SHP77 treated with DMSO at 0.1 percent for 48 hours (cell line): ENCODE measurements at regions not wholly inside any gene's neighbourhood (a gene's known extent, or its start where the extent isn't known, plus 50 kb on each side); places are given as distances from the start of the nearest gene placed in this dataset.

Experiments
- DNase-seq: peaks from one replicate; lab custom pipeline; 2025; lab: John Stamatoyannopoulos, UW

DNA sequence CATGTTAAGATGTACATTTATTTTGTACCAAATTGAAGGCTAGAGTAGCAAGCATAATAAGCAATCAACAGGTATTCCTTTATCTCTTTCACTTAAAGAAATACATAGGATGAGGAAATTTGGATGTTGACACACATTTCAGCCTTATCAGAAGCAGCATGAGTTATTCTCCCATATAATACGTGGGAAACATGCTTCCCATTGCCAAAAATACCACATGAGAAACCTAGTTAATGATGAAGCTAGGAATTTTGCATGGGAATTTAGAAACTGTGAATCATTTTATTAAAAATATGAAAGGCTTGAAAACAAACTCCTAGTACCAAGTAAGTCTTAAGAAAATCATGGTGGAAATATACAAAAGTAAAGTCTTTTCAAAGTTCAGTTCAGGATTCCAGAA, 751.8 kb downstream of the TSN start:
- no peak for DNase-seq

DNA sequence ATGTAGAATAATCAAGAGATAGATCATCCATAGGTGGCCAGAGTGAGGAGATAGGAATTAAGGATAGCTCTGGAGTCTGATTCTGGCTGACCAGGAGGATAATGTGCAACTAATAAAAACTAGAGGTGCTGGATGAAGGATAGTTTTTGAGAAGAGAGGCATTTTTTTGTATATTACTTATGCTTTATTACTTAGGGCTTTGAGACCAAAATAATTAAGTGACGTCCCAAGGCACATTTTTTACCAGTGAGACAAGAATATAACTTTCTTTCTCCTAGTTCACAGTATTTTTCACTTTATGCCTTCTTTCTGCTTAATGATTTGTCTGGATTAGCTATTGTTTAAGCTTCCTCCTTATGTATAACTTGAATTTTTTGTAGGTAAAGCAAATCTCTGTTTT, 756.6 kb downstream of the TSN start:
- DNase-seq, result no peak

DNA sequence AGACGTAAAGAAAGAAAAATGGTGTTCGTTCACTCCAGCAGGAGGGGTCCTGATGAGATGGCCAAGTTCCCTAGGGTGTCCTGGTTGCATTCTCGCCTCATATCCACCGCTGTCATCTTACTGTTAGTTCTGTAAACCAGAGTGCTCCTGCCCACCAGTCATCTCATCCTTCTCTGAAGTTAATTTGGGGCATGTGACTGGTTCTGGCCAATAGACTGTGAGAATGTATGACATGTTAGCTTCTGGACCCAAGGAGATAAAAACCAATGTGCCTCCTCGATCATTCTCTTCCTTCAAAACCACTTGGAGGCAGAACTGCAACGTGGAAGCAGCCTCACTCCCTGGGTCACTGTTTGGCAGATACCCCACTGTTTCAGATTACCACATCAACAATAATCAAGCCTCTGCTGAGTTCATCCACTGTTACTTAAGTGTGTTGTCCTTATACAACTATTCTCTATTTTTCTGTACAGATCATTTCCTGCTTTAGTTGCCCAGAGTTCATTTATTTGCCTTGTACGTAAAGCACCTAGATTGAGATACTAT, 759.1 kb downstream of the TSN start:
- no peak for DNase-seq

DNA sequence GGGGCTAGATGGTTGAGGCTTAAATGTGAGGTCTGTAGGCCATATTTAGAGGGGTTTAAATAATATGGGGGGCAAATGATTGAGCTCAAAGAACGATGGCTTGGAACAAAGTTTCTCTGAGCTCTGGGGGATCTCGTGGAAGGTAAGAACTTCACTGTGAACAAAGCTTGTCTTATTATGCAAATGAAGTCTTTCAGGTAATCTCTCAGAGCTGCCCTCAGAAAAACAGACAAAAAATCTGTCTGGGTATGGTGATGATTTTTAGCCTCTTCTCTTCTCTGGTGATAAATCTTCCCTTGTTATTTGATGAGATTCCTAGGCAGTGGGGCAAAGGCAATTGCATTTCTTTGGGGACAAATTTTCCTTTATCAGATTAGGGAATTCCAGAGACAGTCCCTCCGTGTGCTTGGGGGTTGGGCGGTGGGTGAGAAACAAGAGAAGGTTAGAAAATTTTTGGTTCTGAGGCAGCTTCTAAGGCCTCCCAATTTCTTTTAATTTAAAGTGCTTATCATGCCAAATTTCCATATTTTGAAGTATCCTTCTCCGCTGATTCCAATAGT, 760.4 kb downstream of the TSN start:
- no peak for DNase-seq

DNA sequence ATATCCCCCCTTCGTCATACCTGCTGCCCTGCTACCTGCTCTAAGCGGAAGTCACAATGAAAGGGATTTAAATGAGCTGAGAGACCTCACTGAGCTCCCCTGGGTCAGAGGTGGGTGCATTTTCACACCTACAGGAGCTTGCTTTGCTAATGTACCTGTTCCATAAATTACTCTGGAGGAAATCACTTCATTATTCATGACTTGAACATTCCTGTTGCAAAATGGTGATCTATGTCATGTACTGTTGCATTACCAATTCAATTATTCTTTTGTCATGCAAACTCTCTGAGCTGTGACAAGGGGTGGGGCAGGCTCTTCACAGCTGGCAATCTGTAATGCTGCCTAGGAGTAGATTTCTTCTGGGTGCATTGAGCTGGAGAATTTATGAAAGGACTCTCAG, 761.3 kb downstream of the TSN start:
- DNase-seq, result no peak

DNA sequence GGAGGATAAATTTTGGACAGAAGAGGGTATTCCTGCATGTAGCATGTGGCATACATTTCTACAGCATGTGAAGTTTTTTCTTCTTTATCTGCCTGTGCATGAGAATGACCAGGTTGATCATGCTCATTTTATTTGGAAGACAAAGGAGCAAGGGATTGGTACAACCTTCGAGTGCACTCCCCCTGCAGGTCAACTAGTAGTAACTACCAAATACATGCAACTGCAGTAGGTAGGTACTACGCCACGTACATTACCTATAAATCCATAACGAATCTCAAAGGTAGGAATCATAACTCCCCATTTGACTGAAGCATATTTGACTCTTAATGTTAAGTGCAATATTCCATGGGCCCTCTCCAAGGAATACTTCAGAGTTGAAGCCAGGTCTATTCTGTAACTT, 763.9 kb downstream of the TSN start:
- DNase-seq, result no peak

DNA sequence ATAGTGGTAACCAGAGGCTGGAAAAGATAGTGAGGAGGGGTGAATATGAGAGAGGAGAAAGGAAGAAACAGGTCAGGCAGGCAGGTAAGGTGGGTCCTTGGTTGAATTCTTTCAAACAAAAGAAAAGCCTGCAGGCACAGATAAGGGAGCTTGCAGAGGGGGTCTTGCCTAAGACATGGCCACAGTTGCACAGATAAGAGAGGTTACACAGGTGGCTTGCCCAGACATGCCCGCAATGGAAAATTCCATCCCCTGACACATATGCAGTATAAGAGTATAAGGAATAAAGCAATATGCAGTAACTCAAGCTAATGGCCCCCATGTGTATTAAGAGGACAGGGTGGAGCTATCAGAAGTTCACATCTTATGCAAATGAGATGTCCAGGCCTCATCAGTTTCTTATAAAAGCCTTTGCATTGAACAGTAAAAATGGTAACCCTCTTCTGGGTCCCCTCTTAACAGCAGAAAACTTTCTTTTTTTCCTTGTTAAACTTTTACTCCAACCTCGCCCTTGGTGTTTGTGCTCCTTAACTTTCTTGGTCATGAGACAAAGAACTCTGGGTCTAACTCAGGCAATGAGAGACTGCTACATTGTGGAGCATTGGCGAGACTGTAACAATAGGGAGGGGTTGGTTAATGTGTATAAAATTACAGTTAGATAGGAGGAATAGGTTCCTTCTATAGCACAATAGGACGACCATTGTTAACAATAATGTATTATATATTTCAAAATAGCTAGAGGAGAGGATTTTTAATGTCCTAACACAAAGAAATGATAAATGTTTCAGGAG, 764.6 kb downstream of the TSN start:
- no peak for DNase-seq

DNA sequence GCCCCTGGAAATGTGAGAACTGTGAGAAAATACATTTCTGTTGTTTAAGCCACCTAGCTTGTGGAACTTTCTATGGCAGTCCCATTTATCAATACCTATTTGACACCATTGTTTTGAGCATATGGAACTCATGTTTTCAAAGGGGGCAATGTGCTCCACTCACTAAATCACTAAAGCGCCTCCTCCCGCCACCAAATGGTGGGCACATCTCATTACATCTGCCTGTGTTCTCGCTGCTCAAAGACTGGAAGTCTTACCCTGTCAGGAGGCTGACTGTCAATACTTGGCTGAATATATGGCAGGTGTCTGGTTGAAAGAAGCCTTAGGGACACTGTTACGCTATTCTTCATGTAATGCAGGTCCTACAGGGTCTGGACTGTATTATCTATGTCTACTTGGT, 767.7 kb downstream of the TSN start:
- no peak for DNase-seq

DNA sequence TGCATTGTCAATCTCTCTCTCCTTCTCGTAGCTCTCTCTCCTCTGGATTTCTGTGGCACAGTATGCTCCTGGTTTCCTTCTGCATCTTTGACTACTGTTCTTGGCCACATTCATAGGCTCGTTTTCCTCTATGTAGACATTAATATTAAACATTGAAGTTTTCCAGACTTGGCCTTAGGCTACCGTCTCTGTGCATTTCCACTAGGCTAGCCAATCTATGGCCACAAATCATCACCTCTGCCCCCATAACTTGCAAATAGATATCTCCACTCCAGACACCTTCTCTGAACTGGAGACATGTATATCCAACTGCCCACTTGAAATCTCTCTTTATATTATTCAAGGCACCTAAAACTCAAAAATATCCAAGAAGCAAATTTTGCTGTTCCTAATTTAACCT, 768.5 kb downstream of the TSN start:
- DNase-seq, result no peak

DNA sequence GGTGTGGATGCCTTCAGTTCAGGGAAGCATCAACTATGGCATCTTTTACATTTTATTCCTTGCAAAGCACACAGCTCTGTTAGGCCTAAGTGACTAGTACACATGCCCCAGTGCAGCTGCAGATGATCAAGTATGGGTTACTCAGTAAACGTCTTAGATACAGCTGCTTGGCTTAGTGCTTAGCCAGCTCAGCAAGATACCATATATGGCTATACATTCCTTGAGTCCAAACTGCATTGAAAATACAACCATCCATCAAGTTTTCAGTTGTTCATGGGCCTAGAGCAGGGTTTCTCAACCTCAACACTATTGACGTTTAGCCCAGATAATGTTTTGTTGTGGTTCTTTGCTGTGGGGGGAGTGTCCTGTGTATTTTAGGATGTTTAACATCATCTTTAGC, 769.9 kb downstream of the TSN start:
- no peak for DNase-seq

DNA sequence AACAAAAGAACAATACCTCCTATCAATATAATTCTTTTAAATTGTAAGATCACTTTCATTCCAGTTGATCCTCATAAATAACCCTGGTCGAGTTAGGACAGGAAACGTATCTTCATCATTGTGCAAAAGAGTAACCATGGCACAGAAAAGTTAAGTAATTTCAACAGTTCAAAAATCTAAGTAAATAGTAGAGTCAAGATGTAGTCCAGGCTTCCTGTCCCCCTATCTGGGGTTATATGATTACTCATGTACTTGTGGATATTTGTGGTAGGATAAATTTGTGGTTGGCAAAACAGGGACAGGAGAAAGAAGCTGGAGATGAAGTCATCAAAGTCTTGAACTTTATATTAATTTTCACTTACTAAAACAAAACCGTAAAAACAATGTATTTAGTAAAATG, 772.6 kb downstream of the TSN start:
- DNase-seq, result no peak

DNA sequence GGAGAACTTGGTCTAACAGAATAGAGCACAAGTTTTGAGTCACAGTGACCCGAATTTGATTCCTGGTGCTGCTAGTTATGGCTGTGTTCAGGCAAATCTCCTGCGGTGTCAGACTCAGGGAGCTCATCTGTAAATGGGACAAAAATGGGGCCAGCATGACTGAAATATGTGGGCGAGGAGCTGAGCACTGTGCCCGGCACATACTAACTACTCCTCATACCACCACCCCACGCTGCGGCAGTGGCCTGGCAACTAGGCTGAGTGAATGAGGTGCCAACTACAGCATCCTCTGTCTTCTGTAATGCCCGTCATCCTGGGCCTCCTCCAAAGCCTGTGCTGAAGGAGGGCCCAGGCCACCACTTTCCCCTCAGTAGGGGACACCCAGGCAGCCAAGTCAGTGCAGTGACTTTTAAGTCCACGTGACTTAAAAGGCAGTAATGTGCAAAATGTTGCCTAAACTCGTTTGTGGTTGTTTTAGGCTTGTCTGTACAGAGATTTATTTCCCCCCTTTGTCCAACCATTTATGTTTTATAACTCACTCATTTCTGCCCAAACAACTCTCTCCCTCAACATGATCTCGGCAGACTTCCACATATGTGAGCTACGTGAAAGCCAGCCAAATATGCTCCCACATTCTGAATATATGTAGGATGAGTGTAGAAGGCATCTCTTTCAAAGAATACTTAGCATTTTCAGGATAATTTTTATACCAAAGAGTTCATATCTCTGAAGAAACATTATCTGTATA, 773.7 kb downstream of the TSN start:
- no peak for DNase-seq

DNA sequence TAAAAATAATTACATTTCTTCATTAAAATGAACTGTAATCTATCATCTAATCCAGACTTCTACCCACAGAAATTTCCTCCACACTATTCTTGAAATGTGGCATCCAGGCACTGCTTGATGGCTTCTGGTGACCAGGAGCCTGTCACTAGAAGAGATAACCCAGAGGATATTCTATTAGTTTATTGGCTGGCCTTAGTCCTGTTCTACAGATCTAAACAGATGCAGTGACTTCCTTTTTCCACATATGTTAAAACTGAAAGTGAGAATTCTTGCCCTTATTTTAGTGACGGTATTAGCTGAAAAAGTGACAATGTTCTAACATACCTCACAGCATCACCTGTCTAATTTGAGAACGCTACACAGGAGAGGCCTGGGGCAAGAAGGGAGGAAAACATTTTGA, 775.4 kb downstream of the TSN start:
- DNase-seq, result no peak

DNA sequence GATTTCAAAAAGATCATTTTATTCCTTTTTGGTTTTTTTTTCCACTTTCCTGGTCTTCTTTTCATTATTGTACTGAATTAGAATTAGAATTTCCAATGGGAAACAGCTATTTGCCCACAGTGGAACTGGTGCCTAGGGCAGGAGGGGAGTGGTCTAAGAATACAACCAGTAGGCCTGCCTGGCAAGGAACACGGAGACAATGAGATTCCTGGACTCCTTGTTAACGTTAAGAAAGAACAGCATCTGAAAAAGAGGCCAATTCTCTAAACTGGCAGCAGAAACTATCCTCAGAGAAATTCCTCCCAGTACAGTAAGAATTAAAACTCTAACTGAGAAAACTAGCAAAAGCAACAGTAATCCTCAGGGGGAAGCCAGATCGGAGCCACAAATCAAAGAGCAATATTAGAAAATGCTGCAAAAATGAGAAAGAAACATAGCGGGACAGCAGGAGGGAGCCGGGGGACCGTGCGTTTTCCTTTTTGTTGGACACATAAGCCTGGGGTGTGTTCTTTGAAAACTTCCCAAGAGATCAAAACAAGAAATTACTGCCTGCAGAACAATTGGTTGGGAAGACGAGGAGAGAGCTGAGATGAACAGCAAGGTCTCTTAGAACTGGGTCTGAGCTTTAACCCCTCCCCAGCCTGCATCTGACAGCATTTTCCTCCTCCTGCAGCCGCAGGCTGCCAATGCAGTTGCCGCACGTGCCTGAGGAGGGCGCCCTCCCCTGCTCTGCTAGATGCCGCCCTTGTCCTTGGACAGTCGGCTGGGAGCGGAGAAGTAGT, 776.0 kb downstream of the TSN start:
- DNase-seq, result no peak

DNA sequence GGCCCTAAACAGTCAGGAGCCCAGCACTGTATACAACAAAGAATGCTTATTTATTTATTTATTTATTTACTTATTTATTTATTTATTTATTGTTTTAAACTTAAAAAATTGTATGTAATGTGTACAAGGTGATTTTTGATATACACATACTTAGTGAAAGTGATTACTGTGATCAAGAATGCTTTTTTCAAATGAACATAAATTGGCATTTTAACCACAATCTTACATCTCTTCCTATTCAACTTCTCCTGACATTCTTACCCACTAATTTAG, 776.6 kb downstream of the TSN start:
- DNase-seq, result no peak

DNA sequence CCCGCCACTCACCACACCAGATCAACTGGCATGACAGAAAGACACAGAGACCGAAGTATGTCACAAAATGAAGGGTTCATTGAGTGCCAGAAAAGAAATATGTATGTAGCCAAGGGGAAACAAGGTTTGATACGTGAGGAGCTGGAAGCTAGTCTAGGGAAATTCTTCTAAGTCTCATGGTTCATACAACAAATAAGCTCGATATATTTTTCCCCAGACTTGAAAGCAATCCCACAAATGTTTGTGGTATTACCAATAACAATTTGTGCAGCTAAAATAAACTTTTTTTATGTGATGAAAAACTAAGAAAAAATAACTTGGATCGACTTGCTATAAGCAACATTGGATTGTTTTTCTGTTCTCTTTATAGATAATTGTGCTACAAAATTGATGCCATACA, 777.0 kb downstream of the TSN start:
- DNase-seq, result no peak

DNA sequence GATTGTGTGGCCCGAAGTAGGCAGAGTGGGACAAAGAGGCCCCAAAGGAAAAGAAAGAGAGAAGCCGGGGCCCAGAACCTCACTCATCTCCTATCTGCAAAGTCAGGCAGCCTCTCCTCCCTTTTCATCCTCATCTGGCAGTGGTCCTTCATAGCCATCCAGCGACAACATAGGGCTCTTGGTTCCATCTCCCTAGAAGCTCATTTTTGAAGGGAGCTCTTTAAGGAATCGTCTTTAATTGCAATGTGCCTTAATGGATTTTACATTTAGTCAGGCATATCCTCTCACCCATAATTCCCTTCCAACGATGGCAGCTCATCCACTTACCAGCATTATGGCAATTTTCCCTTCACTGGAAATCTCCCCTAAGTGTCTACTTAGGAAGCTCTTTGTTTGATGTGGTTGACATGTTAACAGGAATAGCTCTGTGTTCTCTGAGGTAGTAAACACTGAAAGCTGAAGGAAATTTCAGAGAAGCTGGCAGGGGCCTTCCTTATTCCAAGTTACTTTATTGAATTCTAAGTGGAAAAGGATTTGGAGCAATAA, 780.6 kb downstream of the TSN start:
- DNase-seq, result no peak

DNA sequence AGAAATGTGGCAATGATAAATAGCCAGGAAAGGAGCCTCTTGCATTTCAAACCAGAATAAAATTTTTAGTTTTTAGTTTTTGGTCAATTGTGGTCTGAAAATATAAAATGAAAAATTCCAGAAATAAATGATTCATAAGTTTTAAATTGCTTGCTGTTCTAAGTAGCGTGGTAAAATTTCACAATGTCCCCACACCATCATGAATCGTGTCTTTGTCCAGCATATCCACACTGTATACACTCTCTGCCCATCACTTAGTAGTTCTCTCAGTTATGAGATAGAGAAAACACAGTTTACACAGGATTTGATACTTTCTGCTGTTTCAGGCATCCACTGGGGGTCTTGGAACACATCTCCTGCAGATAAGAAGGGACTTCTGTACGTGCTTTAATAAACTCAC, 783.9 kb downstream of the TSN start:
- no peak for DNase-seq

DNA sequence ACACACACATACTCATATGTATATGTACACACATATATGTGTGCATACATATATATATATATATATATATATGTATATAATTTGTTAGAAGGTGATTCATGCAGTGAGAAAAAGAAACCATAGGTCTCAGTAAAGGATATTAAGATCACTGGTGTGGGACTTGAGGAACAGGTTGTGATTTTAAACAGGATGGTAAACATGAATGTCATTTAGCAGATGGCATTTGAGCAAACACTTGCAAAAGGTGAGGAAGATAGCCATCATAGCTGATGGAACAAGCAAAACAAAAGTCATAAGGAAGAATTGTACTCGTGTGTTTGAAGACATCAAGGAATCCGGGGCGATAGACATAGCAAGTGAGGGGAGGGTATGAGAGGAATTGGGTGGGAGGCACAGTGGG, 784.5 kb downstream of the TSN start:
- no peak for DNase-seq

DNA sequence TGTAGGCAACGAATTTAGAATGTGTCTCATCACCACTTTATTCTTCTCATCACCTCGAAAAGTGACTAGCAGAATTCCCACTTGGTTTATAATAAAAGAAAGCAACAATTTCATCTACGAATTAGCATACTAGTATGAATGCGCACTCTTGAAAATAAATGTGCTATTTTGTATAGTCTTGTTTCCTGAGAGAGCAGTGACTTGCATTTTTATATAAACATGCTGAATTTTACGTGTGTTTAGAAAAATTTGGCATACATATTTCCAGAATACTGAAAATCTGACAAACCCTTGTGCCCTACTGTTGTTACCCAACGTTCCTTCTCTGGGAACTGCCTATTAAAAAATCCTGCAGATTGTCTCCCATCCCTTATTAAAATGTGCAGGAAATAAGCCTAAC, 786.8 kb downstream of the TSN start:
- DNase-seq, result no peak

DNA sequence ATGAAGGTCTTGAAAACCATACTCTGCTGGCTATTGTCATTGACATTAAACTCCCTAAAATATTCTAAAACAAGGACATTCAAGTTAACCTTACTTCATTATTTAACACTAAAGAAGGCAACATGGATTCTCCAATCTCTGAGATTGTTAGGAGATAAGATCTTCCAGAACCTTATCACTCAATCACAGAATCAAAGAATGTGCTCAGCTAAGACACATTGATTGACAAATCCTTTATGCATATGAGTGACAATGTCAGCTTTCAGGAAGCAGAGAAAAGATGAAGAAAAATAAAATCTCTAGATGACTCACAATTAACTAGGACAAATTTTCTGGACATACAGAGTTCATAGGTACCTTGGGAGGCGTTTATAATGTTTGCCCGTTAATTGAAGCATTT, 787.2 kb downstream of the TSN start:
- DNase-seq, result no peak

DNA sequence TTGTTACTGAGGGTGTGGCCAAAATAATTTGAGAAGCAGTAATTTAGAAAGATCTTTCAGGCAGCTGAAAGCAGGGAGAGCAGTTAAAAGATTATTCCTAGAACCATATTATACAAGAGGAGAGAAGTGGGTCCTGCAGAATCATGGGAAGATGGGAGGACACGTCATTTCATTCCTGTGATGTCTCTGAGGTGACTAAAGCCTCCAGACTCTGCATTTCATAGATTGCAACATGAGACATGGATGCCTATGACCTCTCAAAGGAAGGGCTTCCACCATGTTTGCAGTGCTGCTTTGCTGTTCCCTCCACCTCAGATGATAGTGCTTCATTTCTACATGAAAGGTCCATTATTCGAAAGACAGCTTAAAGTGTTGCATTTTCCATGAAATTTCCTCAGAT, 788.4 kb downstream of the TSN start:
- no peak for DNase-seq
